GM12878 (cell line): ENCODE measurements at regions not wholly inside any gene's neighbourhood (a gene's known extent, or its start where the extent isn't known, plus 50 kb on each side); places are given as distances from the start of the nearest gene placed in this dataset.

Experiments
- FOS ChIP-seq: IDR thresholded peaks from 3 replicates; pipeline ENCODE4 v1.6.1; 2011; ENCODE audit warnings: borderline replicate concordance; ENCODE audit not compliant: insufficient read length; ENCODE audit errors: extremely low read depth
- FOXK2 ChIP-seq: fragments of 450-650 bp; IDR thresholded peaks from 2 replicates; pipeline ENCODE4 v1.6.1; 2017; ENCODE audit warnings: mild to moderate bottlenecking, moderate library complexity
- NFYA ChIP-seq: IDR thresholded peaks from 2 replicates; pipeline ENCODE4 v1.6.1; 2011; ENCODE audit warnings: low read depth, mild to moderate bottlenecking, low read length, improper control_type of control experiment, borderline replicate concordance
- NR2C2 ChIP-seq: IDR thresholded peaks from 2 replicates; pipeline ENCODE4 v1.6.1; 2011; ENCODE audit warnings: borderline replicate concordance, low read depth; ENCODE audit not compliant: control insufficient read depth, insufficient read length
- RAD21 ChIP-seq: IDR thresholded peaks from 2 replicates; pipeline ENCODE4 v1.6.1; 2011; ENCODE audit warnings: mild to moderate bottlenecking, low read depth, low read length, moderate library complexity; ENCODE audit not compliant: insufficient read depth
- TF ChIP-seq, protein P1 (sequence below): fragments of 450-650 bp; IDR thresholded peaks from 2 replicates; pipeline ENCODE4 v1.6.1; 2017; ENCODE audit warnings: low read depth, mild to moderate bottlenecking, moderate library complexity
- TF ChIP-seq, protein P2 (sequence below): fragments of 450-650 bp; conservative IDR thresholded peaks from 2 replicates; pipeline ENCODE4 v1.6.1; 2017; ENCODE audit warnings: mild to moderate bottlenecking, moderate library complexity
- TF ChIP-seq, protein P3 (sequence below): fragments of 450-650 bp; formaldehyde crosslinking; IDR thresholded peaks from 2 replicates; pipeline ENCODE4 v1.5.0; 2022; ENCODE audit warnings: mild to moderate bottlenecking, missing genetic modification characterization

DNA sequence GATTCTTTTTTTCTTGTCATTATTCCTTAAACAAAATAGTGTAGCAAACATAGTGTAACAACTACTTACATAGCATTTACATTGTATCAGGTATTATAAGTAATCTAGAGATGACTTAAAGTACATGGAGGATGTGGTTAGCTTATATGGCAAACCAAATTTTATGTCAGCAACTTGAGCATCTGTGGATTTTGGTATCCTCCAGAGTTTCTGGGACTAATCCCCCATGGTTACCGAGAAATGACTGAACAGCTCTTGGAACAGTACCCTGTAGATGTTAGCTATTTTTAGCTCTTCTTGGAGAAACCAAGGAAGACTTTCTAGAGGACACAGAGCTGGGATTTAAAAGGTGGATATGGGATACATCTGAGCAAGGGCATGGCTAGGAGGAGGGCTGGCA, 157.6 kb upstream of the KLF4 start:
- TF ChIP-seq NFYA: no peak
- no peak for TF ChIP-seq FOS
- TF ChIP-seq, protein P1, sequence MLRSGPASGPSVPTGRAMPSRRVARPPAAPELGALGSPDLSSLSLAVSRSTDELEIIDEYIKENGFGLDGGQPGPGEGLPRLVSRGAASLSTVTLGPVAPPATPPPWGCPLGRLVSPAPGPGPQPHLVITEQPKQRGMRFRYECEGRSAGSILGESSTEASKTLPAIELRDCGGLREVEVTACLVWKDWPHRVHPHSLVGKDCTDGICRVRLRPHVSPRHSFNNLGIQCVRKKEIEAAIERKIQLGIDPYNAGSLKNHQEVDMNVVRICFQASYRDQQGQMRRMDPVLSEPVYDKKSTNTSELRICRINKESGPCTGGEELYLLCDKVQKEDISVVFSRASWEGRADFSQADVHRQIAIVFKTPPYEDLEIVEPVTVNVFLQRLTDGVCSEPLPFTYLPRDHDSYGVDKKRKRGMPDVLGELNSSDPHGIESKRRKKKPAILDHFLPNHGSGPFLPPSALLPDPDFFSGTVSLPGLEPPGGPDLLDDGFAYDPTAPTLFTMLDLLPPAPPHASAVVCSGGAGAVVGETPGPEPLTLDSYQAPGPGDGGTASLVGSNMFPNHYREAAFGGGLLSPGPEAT: no peak
- no peak for TF ChIP-seq FOXK2
- no peak for TF ChIP-seq NR2C2
- TF ChIP-seq RAD21: no peak
- TF ChIP-seq, protein P2, sequence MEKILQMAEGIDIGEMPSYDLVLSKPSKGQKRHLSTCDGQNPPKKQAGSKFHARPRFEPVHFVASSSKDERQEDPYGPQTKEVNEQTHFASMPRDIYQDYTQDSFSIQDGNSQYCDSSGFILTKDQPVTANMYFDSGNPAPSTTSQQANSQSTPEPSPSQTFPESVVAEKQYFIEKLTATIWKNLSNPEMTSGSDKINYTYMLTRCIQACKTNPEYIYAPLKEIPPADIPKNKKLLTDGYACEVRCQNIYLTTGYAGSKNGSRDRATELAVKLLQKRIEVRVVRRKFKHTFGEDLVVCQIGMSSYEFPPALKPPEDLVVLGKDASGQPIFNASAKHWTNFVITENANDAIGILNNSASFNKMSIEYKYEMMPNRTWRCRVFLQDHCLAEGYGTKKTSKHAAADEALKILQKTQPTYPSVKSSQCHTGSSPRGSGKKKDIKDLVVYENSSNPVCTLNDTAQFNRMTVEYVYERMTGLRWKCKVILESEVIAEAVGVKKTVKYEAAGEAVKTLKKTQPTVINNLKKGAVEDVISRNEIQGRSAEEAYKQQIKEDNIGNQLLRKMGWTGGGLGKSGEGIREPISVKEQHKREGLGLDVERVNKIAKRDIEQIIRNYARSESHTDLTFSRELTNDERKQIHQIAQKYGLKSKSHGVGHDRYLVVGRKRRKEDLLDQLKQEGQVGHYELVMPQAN: no peak
- TF ChIP-seq, protein P3, sequence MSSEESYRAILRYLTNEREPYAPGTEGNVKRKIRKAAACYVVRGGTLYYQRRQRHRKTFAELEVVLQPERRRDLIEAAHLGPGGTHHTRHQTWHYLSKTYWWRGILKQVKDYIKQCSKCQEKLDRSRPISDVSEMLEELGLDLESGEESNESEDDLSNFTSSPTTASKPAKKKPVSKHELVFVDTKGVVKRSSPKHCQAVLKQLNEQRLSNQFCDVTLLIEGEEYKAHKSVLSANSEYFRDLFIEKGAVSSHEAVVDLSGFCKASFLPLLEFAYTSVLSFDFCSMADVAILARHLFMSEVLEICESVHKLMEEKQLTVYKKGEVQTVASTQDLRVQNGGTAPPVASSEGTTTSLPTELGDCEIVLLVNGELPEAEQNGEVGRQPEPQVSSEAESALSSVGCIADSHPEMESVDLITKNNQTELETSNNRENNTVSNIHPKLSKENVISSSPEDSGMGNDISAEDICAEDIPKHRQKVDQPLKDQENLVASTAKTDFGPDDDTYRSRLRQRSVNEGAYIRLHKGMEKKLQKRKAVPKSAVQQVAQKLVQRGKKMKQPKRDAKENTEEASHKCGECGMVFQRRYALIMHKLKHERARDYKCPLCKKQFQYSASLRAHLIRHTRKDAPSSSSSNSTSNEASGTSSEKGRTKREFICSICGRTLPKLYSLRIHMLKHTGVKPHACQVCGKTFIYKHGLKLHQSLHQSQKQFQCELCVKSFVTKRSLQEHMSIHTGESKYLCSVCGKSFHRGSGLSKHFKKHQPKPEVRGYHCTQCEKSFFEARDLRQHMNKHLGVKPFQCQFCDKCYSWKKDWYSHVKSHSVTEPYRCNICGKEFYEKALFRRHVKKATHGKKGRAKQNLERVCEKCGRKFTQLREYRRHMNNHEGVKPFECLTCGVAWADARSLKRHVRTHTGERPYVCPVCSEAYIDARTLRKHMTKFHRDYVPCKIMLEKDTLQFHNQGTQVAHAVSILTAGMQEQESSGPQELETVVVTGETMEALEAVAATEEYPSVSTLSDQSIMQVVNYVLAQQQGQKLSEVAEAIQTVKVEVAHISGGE (CRISPR knock-in tag): no peak
